ENCODE measurements at regions not wholly inside any gene's neighbourhood (a gene's known extent, or its start where the extent isn't known, plus 50 kb on each side); places are given as distances from the start of the nearest gene placed in this dataset.
"Not testable (repeated sequence)": the region's sequence is repeated elsewhere in the genome, so short reads cannot be mapped to it uniquely, and the experiment has no call there.

GRCh38 chr3:147237991-147238390 is 168.4 kb downstream of the ZIC4 start:
- no peak for DNase-seq (ENCODE audit: low read depth)

- DNase-seq (ENCODE audit: low read depth), result not testable (repeated sequence)
Observed at GRCh38 chr3:147231980-147232379, 174.4 kb downstream of the ZIC4 start.

GRCh38 chr3:147231111-147231510 is 175.2 kb downstream of the ZIC4 start:
- DNase-seq (ENCODE audit: low read depth), result no peak

GRCh38 chr3:147222291-147222690 is 184.1 kb downstream of the ZIC4 start:
- DNase-seq (ENCODE audit: low read depth), result no peak

- no peak for DNase-seq (ENCODE audit: low read depth)
Observed at GRCh38 chr3:147218965-147219364, 187.4 kb downstream of the ZIC4 start.

GRCh38 chr3:147216143-147216673 is 190.1 kb downstream of the ZIC4 start:
- no peak for DNase-seq (ENCODE audit: low read depth)

GRCh38 chr3:147215660-147216059 is 190.7 kb downstream of the ZIC4 start:
- DNase-seq (ENCODE audit: low read depth), result no peak

GRCh38 chr3:147213633-147214032 is 192.7 kb downstream of the ZIC4 start:
- DNase-seq (ENCODE audit: low read depth), result no peak

- no peak for DNase-seq (ENCODE audit: low read depth)
Observed at GRCh38 chr3:147210676-147211075, 195.7 kb downstream of the ZIC4 start.

GRCh38 chr3:147201086-147201485 is 205.3 kb downstream of the ZIC4 start:
- no peak for DNase-seq (ENCODE audit: low read depth)

- DNase-seq (ENCODE audit: low read depth), result no peak
Observed at GRCh38 chr3:147200545-147200944, 205.8 kb downstream of the ZIC4 start.

- no peak for DNase-seq (ENCODE audit: low read depth)
Observed at GRCh38 chr3:147197739-147198138, 208.6 kb downstream of the ZIC4 start.

- DNase-seq (ENCODE audit: low read depth), result no peak
Observed at GRCh38 chr3:147195887-147196286, 210.5 kb downstream of the ZIC4 start.

- peak; percentile 65 for DNase-seq (ENCODE audit: low read depth)
Observed at GRCh38 chr3:147191795-147192385, 214.5 kb downstream of the ZIC4 start.

GRCh38 chr3:147189016-147189415 is 217.3 kb downstream of the ZIC4 start:
- DNase-seq (ENCODE audit: low read depth), result no peak

GRCh38 chr3:147187687-147188086 is 218.7 kb downstream of the ZIC4 start:
- DNase-seq (ENCODE audit: low read depth), result no peak

GRCh38 chr3:147185781-147186180 is 220.6 kb downstream of the ZIC4 start:
- DNase-seq (ENCODE audit: low read depth), result no peak

GRCh38 chr3:147184794-147185193 is 221.5 kb downstream of the ZIC4 start:
- DNase-seq (ENCODE audit: low read depth), result no peak

- no peak for DNase-seq (ENCODE audit: low read depth)
Observed at GRCh38 chr3:147173257-147173656, 233.1 kb downstream of the ZIC4 start.

GRCh38 chr3:147162743-147163142 is 243.6 kb downstream of the ZIC4 start:
- no peak for DNase-seq (ENCODE audit: low read depth)

GRCh38 chr3:147161833-147162232 is 244.5 kb downstream of the ZIC4 start:
- no peak for DNase-seq (ENCODE audit: low read depth)

- DNase-seq (ENCODE audit: low read depth), result no peak
Observed at GRCh38 chr3:147160984-147161383, 245.4 kb downstream of the ZIC4 start.

- DNase-seq (ENCODE audit: low read depth), result no peak
Observed at GRCh38 chr3:147159141-147159540, 247.2 kb downstream of the ZIC4 start.

- no peak for DNase-seq (ENCODE audit: low read depth)
Observed at GRCh38 chr3:147157631-147158030, 248.7 kb downstream of the ZIC4 start.
